ENCODE measurements at regions not wholly inside any gene's neighbourhood (a gene's known extent, or its start where the extent isn't known, plus 50 kb on each side); places are given as distances from the start of the nearest gene placed in this dataset.

GRCh38 chr5:2222246-2222992 is 339.7 kb upstream of the IRX4 start:
- no peak for DNase-seq (ENCODE audit: extremely low read depth, low read depth)
- TF ChIP-seq CTCF (IDR thresholded peaks at IDR 0.05; ENCODE audit: low read depth, low read length): no peak

GRCh38 chr5:2221450-2221849 is 338.7 kb upstream of the IRX4 start:
- DNase-seq (ENCODE audit: extremely low read depth, low read depth): no peak
- no peak for TF ChIP-seq CTCF (IDR thresholded peaks at IDR 0.05; ENCODE audit: low read depth, low read length)

- no peak for DNase-seq (ENCODE audit: extremely low read depth, low read depth)
- no peak for TF ChIP-seq CTCF (IDR thresholded peaks at IDR 0.05; ENCODE audit: low read depth, low read length)
Observed at GRCh38 chr5:2220741-2221140, 338.0 kb upstream of the IRX4 start.

- no peak for DNase-seq (ENCODE audit: extremely low read depth, low read depth)
- TF ChIP-seq CTCF (IDR thresholded peaks at IDR 0.05; ENCODE audit: low read depth, low read length): no peak
Observed at GRCh38 chr5:2219149-2219776, 336.5 kb upstream of the IRX4 start.

- DNase-seq (ENCODE audit: extremely low read depth, low read depth): no peak
- TF ChIP-seq CTCF (IDR thresholded peaks at IDR 0.05; ENCODE audit: low read depth, low read length): no peak
Observed at GRCh38 chr5:2217219-2217618, 334.5 kb upstream of the IRX4 start.

GRCh38 chr5:2214910-2215590 is 332.3 kb upstream of the IRX4 start:
- no peak for TF ChIP-seq CTCF (IDR thresholded peaks at IDR 0.05; ENCODE audit: low read depth, low read length)
- DNase-seq (ENCODE audit: extremely low read depth, low read depth): no peak

GRCh38 chr5:2213121-2213730 is 330.5 kb upstream of the IRX4 start:
- no peak for DNase-seq (ENCODE audit: extremely low read depth, low read depth)
- TF ChIP-seq CTCF (IDR thresholded peaks at IDR 0.05; ENCODE audit: low read depth, low read length): no peak

All from AG09319 (cell line).